B cell (primary cell): ENCODE measurements at regions not wholly inside any gene's neighbourhood (a gene's known extent, or its start where the extent isn't known, plus 50 kb on each side); places are given as distances from the start of the nearest gene placed in this dataset.

Experiments
- CTCF ChIP-seq: fragments of 200-600 bp; IDR thresholded peaks from one replicate; pipeline ENCODE4 v1.8.0; 2022; ENCODE audit warnings: antibody characterized with exemption, mild to moderate bottlenecking
- EZH2 ChIP-seq: IDR thresholded peaks from 2 replicates; pipeline ENCODE4 v1.6.1; 2012; ENCODE audit warnings: borderline replicate concordance, low read depth, mild to moderate bottlenecking, moderate library complexity, low read length; ENCODE audit not compliant: insufficient read depth, poor library complexity, severe bottlenecking

GRCh38 chr10:131427281-131427680 lies 115.8 kb upstream of the TCERG1L start:
- TF ChIP-seq CTCF, result no peak
- no peak for TF ChIP-seq EZH2
